ENCODE measurements at regions not wholly inside any gene's neighbourhood (a gene's known extent, or its start where the extent isn't known, plus 50 kb on each side); places are given as distances from the start of the nearest gene placed in this dataset.

- H3K4me1 ChIP-seq (ENCODE audit: control insufficient read depth in 2 of 2, insufficient read depth in 2 of 2, low read length in 2 of 2): no peaks in the 10 kb centered on the region
- no peak overlapping the region for H3K27ac ChIP-seq (ENCODE audit: low read depth in 2 of 2, low read length in 2 of 2)
- H3K9ac ChIP-seq (ENCODE audit: low read depth in 1 of 2, low read length in 2 of 2): no peak overlapping the region
- H3K4me3 ChIP-seq (ENCODE audit: low read length in 2 of 2): no peak overlapping the region
- no peaks in the 10 kb centered on the region for H3K27me3 ChIP-seq (ENCODE audit: control insufficient read depth in 2 of 2, insufficient read depth in 2 of 2, low read length in 2 of 2)
- no peaks in the 10 kb centered on the region for H3K36me3 ChIP-seq (ENCODE audit: control insufficient read depth in 2 of 2, insufficient read depth in 2 of 2, low read length in 2 of 2)
- peaks cover 0 to 9% of the 10 kb centered on the region in 2 donors for H3K9me3 ChIP-seq (ENCODE audit: control insufficient read depth in 2 of 2, low read length in 2 of 2)
Observed at GRCh38 chr15:25233766-25234350, 205.0 kb downstream of the UBE3A start.

- Histone ChIP-seq H3K27ac (ENCODE audit: low read depth in 2 of 2, low read length in 2 of 2) (no peak overlapping the region), H3K9me3 (ENCODE audit: control insufficient read depth in 2 of 2, low read length in 2 of 2) (peaks cover 0 to 6% of the 10 kb centered on the region in 2 donors), H3K4me1 (ENCODE audit: control insufficient read depth in 2 of 2, insufficient read depth in 2 of 2, low read length in 2 of 2) (no peaks in the 10 kb centered on the region), H3K4me3 (ENCODE audit: low read length in 2 of 2) (no peak overlapping the region), H3K27me3 (ENCODE audit: control insufficient read depth in 2 of 2, insufficient read depth in 2 of 2, low read length in 2 of 2) (no peaks in the 10 kb centered on the region), H3K9ac (ENCODE audit: low read depth in 1 of 2, low read length in 2 of 2) (no peak overlapping the region), H3K36me3 (ENCODE audit: control insufficient read depth in 2 of 2, insufficient read depth in 2 of 2, low read length in 2 of 2) (no peaks in the 10 kb centered on the region)
Observed at GRCh38 chr15:25234831-25235230, 204.0 kb downstream of the UBE3A start.

- no peak overlapping the region for H3K4me3 ChIP-seq (ENCODE audit: low read length in 2 of 2)
- H3K9ac ChIP-seq (ENCODE audit: low read depth in 1 of 2, low read length in 2 of 2): no peak overlapping the region
- no peaks in the 10 kb centered on the region for H3K27me3 ChIP-seq (ENCODE audit: control insufficient read depth in 2 of 2, insufficient read depth in 2 of 2, low read length in 2 of 2)
- H3K27ac ChIP-seq (ENCODE audit: low read depth in 2 of 2, low read length in 2 of 2): no peak overlapping the region
- peaks cover 0 to 6% of the 10 kb centered on the region in 2 donors for H3K9me3 ChIP-seq (ENCODE audit: control insufficient read depth in 2 of 2, low read length in 2 of 2)
- no peaks in the 10 kb centered on the region for H3K4me1 ChIP-seq (ENCODE audit: control insufficient read depth in 2 of 2, insufficient read depth in 2 of 2, low read length in 2 of 2)
- H3K36me3 ChIP-seq (ENCODE audit: control insufficient read depth in 2 of 2, insufficient read depth in 2 of 2, low read length in 2 of 2): no peaks in the 10 kb centered on the region
Observed at GRCh38 chr15:25235391-25235790, 203.4 kb downstream of the UBE3A start.

GRCh38 chr15:25236143-25236860 is 202.5 kb downstream of the UBE3A start:
- H3K9me3 ChIP-seq (ENCODE audit: control insufficient read depth in 2 of 2, low read length in 2 of 2): peaks cover under 1 to 9% of the 10 kb centered on the region in 2 donors
- H3K4me3 ChIP-seq (ENCODE audit: low read length in 2 of 2): no peak overlapping the region
- no peak overlapping the region for H3K9ac ChIP-seq (ENCODE audit: low read depth in 1 of 2, low read length in 2 of 2)
- H3K27me3 ChIP-seq (ENCODE audit: control insufficient read depth in 2 of 2, insufficient read depth in 2 of 2, low read length in 2 of 2): no peaks in the 10 kb centered on the region
- no peak overlapping the region for H3K27ac ChIP-seq (ENCODE audit: low read depth in 2 of 2, low read length in 2 of 2)
- H3K4me1 ChIP-seq (ENCODE audit: control insufficient read depth in 2 of 2, insufficient read depth in 2 of 2, low read length in 2 of 2): no peaks in the 10 kb centered on the region
- no peaks in the 10 kb centered on the region for H3K36me3 ChIP-seq (ENCODE audit: control insufficient read depth in 2 of 2, insufficient read depth in 2 of 2, low read length in 2 of 2)

- peaks cover 2 to 6% of the 10 kb centered on the region in 2 donors for H3K9me3 ChIP-seq (ENCODE audit: control insufficient read depth in 2 of 2, low read length in 2 of 2)
- H3K4me3 ChIP-seq (ENCODE audit: low read length in 2 of 2): no peak overlapping the region
- H3K36me3 ChIP-seq (ENCODE audit: control insufficient read depth in 2 of 2, insufficient read depth in 2 of 2, low read length in 2 of 2): no peaks in the 10 kb centered on the region
- H3K27ac ChIP-seq (ENCODE audit: low read depth in 2 of 2, low read length in 2 of 2): no peak overlapping the region
- H3K4me1 ChIP-seq (ENCODE audit: control insufficient read depth in 2 of 2, insufficient read depth in 2 of 2, low read length in 2 of 2): no peaks in the 10 kb centered on the region
- H3K27me3 ChIP-seq (ENCODE audit: control insufficient read depth in 2 of 2, insufficient read depth in 2 of 2, low read length in 2 of 2): no peaks in the 10 kb centered on the region
- no peak overlapping the region for H3K9ac ChIP-seq (ENCODE audit: low read depth in 1 of 2, low read length in 2 of 2)
Observed at GRCh38 chr15:25236861-25237155, 202.0 kb downstream of the UBE3A start.

- no peaks in the 10 kb centered on the region for H3K4me1 ChIP-seq (ENCODE audit: control insufficient read depth in 2 of 2, insufficient read depth in 2 of 2, low read length in 2 of 2)
- H3K9me3 ChIP-seq (ENCODE audit: control insufficient read depth in 2 of 2, low read length in 2 of 2): peaks cover 2 to 6% of the 10 kb centered on the region in 2 donors
- H3K27me3 ChIP-seq (ENCODE audit: control insufficient read depth in 2 of 2, insufficient read depth in 2 of 2, low read length in 2 of 2): no peaks in the 10 kb centered on the region
- H3K4me3 ChIP-seq (ENCODE audit: low read length in 2 of 2): no peak overlapping the region
- no peak overlapping the region for H3K9ac ChIP-seq (ENCODE audit: low read depth in 1 of 2, low read length in 2 of 2)
- H3K36me3 ChIP-seq (ENCODE audit: control insufficient read depth in 2 of 2, insufficient read depth in 2 of 2, low read length in 2 of 2): no peaks in the 10 kb centered on the region
- no peak overlapping the region for H3K27ac ChIP-seq (ENCODE audit: low read depth in 2 of 2, low read length in 2 of 2)
Observed at GRCh38 chr15:25237291-25237978, 201.4 kb downstream of the UBE3A start.

- Histone ChIP-seq H3K27ac (ENCODE audit: low read depth in 2 of 2, low read length in 2 of 2) (no peak overlapping the region), H3K36me3 (ENCODE audit: control insufficient read depth in 2 of 2, insufficient read depth in 2 of 2, low read length in 2 of 2) (no peaks in the 10 kb centered on the region), H3K9ac (ENCODE audit: low read depth in 1 of 2, low read length in 2 of 2) (no peak overlapping the region), H3K9me3 (ENCODE audit: control insufficient read depth in 2 of 2, low read length in 2 of 2) (peaks cover 2 to 6% of the 10 kb centered on the region in 2 donors), H3K27me3 (ENCODE audit: control insufficient read depth in 2 of 2, insufficient read depth in 2 of 2, low read length in 2 of 2) (no peaks in the 10 kb centered on the region), H3K4me1 (ENCODE audit: control insufficient read depth in 2 of 2, insufficient read depth in 2 of 2, low read length in 2 of 2) (no peaks in the 10 kb centered on the region), H3K4me3 (ENCODE audit: low read length in 2 of 2) (no peak overlapping the region)
Observed at GRCh38 chr15:25238126-25238525, 200.7 kb downstream of the UBE3A start.

GRCh38 chr15:25238716-25239470 is 199.9 kb downstream of the UBE3A start:
- H3K9me3 ChIP-seq (ENCODE audit: control insufficient read depth in 2 of 2, low read length in 2 of 2): peaks cover 2 to 6% of the 10 kb centered on the region in 2 donors
- H3K4me1 ChIP-seq (ENCODE audit: control insufficient read depth in 2 of 2, insufficient read depth in 2 of 2, low read length in 2 of 2): no peaks in the 10 kb centered on the region
- H3K27me3 ChIP-seq (ENCODE audit: control insufficient read depth in 2 of 2, insufficient read depth in 2 of 2, low read length in 2 of 2): no peaks in the 10 kb centered on the region
- H3K9ac ChIP-seq (ENCODE audit: low read depth in 1 of 2, low read length in 2 of 2): no peak overlapping the region
- no peak overlapping the region for H3K4me3 ChIP-seq (ENCODE audit: low read length in 2 of 2)
- no peak overlapping the region for H3K27ac ChIP-seq (ENCODE audit: low read depth in 2 of 2, low read length in 2 of 2)
- H3K36me3 ChIP-seq (ENCODE audit: control insufficient read depth in 2 of 2, insufficient read depth in 2 of 2, low read length in 2 of 2): no peaks in the 10 kb centered on the region

GRCh38 chr15:25239471-25240345 is 199.1 kb downstream of the UBE3A start:
- Histone ChIP-seq H3K9me3 (ENCODE audit: control insufficient read depth in 2 of 2, low read length in 2 of 2) (peaks cover 2 to 6% of the 10 kb centered on the region in 2 donors), H3K36me3 (ENCODE audit: control insufficient read depth in 2 of 2, insufficient read depth in 2 of 2, low read length in 2 of 2) (no peaks in the 10 kb centered on the region)

More at GRCh38 chr15:25239471-25240345, 199.1 kb downstream of the UBE3A start:
- H3K27ac ChIP-seq (ENCODE audit: low read depth in 2 of 2, low read length in 2 of 2): no peak overlapping the region
- no peak overlapping the region for H3K9ac ChIP-seq (ENCODE audit: low read depth in 1 of 2, low read length in 2 of 2)
- no peaks in the 10 kb centered on the region for H3K27me3 ChIP-seq (ENCODE audit: control insufficient read depth in 2 of 2, insufficient read depth in 2 of 2, low read length in 2 of 2)
- no peaks in the 10 kb centered on the region for H3K4me1 ChIP-seq (ENCODE audit: control insufficient read depth in 2 of 2, insufficient read depth in 2 of 2, low read length in 2 of 2)
- no peak overlapping the region for H3K4me3 ChIP-seq (ENCODE audit: low read length in 2 of 2)
